Ishikawa (cell line): ENCODE measurements at regions not wholly inside any gene's neighbourhood (a gene's known extent, or its start where the extent isn't known, plus 50 kb on each side); places are given as distances from the start of the nearest gene placed in this dataset.

Source experiments
- CEBPB ChIP-seq: IDR thresholded peaks from 2 replicates; pipeline ENCODE4 v1.6.1; 2012
- CREB1 ChIP-seq: IDR thresholded peaks from 2 replicates; pipeline ENCODE4 v1.6.1; 2012; ENCODE audit warnings: low read depth
- EGR1 ChIP-seq: IDR thresholded peaks from 2 replicates; pipeline ENCODE4 v1.6.1; 2012
- EP300 ChIP-seq: IDR thresholded peaks from 2 replicates; pipeline ENCODE4 v1.6.1; 2012; ENCODE audit warnings: borderline replicate concordance
- FOXM1 ChIP-seq: IDR thresholded peaks from 2 replicates; pipeline ENCODE4 v1.6.1; 2012; ENCODE audit warnings: low read depth, borderline replicate concordance
- MAX ChIP-seq: IDR thresholded peaks from 2 replicates; pipeline ENCODE4 v1.6.1; 2012
- NFIC ChIP-seq: IDR thresholded peaks from 2 replicates; pipeline ENCODE4 v1.6.1; 2012
- RAD21 ChIP-seq: IDR thresholded peaks from 2 replicates; pipeline ENCODE4 v1.6.1; 2012; ENCODE audit warnings: low read depth
- TAF1 ChIP-seq: IDR thresholded peaks from 2 replicates; pipeline ENCODE4 v1.6.1; 2012; ENCODE audit warnings: low read depth, mild to moderate bottlenecking
- TCF12 ChIP-seq: IDR thresholded peaks from 2 replicates; pipeline ENCODE4 v1.6.1; 2012; ENCODE audit warnings: low read depth
- TEAD4 ChIP-seq: IDR thresholded peaks from 2 replicates; pipeline ENCODE4 v1.6.1; 2012
- YY1 ChIP-seq: IDR thresholded peaks from 2 replicates; pipeline ENCODE4 v1.6.1; 2012; ENCODE audit warnings: low read depth
- ZBTB7A ChIP-seq: IDR thresholded peaks from 2 replicates; pipeline ENCODE4 v1.6.1; 2012; ENCODE audit warnings: low read depth
- TF ChIP-seq, protein P1 (sequence below): IDR thresholded peaks from 2 replicates; pipeline ENCODE4 v1.6.1; 2012
- TF ChIP-seq, protein P2 (sequence below): IDR thresholded peaks from 2 replicates; pipeline ENCODE4 v1.6.1; 2012; ENCODE audit warnings: low read depth, mild to moderate bottlenecking

GRCh38 chr5:82873452-82873851, 203.7 kb downstream of the TMEM167A start:
- TF ChIP-seq TAF1 (no peak), CEBPB (no peak), FOXM1 (no peak), YY1 (no peak), TEAD4 (no peak), EGR1 (no peak), MAX (no peak), TCF12 (no peak), RAD21 (no peak), CREB1 (no peak), EP300 (no peak), NFIC (no peak), ZBTB7A (no peak)
- TF ChIP-seq, protein P1, sequence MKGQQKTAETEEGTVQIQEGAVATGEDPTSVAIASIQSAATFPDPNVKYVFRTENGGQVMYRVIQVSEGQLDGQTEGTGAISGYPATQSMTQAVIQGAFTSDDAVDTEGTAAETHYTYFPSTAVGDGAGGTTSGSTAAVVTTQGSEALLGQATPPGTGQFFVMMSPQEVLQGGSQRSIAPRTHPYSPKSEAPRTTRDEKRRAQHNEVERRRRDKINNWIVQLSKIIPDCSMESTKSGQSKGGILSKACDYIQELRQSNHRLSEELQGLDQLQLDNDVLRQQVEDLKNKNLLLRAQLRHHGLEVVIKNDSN: no peak
- TF ChIP-seq, protein P2, sequence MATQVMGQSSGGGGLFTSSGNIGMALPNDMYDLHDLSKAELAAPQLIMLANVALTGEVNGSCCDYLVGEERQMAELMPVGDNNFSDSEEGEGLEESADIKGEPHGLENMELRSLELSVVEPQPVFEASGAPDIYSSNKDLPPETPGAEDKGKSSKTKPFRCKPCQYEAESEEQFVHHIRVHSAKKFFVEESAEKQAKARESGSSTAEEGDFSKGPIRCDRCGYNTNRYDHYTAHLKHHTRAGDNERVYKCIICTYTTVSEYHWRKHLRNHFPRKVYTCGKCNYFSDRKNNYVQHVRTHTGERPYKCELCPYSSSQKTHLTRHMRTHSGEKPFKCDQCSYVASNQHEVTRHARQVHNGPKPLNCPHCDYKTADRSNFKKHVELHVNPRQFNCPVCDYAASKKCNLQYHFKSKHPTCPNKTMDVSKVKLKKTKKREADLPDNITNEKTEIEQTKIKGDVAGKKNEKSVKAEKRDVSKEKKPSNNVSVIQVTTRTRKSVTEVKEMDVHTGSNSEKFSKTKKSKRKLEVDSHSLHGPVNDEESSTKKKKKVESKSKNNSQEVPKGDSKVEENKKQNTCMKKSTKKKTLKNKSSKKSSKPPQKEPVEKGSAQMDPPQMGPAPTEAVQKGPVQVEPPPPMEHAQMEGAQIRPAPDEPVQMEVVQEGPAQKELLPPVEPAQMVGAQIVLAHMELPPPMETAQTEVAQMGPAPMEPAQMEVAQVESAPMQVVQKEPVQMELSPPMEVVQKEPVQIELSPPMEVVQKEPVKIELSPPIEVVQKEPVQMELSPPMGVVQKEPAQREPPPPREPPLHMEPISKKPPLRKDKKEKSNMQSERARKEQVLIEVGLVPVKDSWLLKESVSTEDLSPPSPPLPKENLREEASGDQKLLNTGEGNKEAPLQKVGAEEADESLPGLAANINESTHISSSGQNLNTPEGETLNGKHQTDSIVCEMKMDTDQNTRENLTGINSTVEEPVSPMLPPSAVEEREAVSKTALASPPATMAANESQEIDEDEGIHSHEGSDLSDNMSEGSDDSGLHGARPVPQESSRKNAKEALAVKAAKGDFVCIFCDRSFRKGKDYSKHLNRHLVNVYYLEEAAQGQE: no peak

GRCh38 chr5:82865625-82866024, 211.6 kb downstream of the TMEM167A start:
- TF ChIP-seq CREB1 (no peak), NFIC (no peak), RAD21 (no peak), FOXM1 (no peak), CEBPB (no peak), EP300 (no peak), EGR1 (no peak), TCF12 (no peak), TAF1 (no peak), YY1 (no peak), ZBTB7A (no peak), MAX (no peak), TEAD4 (no peak)
- TF ChIP-seq, protein P2: no peak
- TF ChIP-seq, protein P1: no peak

DNA sequence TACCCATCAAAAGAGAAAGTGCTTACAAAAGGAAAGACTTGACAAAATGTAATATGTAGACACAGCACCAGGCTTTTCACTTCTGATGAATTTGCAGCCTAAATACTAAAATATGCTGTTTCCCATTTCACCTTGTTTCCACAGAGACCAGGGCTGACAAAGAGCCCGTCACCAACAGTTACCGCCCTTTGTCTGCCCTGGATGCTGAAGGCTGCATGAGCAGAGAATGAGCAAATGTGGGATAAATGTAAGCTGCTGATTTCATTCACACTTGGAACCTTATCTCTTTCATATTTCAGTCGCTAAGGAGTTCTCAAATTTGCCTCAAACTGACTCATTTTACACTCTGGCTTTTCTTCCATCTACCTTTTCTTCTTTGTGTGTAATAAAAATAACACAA, 213.9 kb downstream of the TMEM167A start:
- TF ChIP-seq TCF12 (no peak), CEBPB (no peak), TAF1 (no peak), YY1 (no peak), EP300 (no peak), MAX (no peak), CREB1 (no peak), NFIC (no peak), EGR1 (no peak), RAD21 (no peak), FOXM1 (no peak), ZBTB7A (no peak), TEAD4 (no peak)
- TF ChIP-seq, protein P1: no peak
- TF ChIP-seq, protein P2: no peak

- no peak for TF ChIP-seq TAF1
- TF ChIP-seq TEAD4: no peak
- TF ChIP-seq CREB1: no peak
- no peak for TF ChIP-seq EGR1
- no peak for TF ChIP-seq NFIC
- no peak for TF ChIP-seq ZBTB7A
- no peak for TF ChIP-seq MAX
- no peak for TF ChIP-seq FOXM1
- no peak for TF ChIP-seq EP300
- TF ChIP-seq, protein P1: no peak
These were observed 214.5 kb downstream of the TMEM167A start for GRCh38 chr5:82862711-82863110.
